ENCODE measurements at regions not wholly inside any gene's neighbourhood (a gene's known extent, or its start where the extent isn't known, plus 50 kb on each side); places are given as distances from the start of the nearest gene placed in this dataset.
"Not testable (repeated sequence)": the region's sequence is repeated elsewhere in the genome, so short reads cannot be mapped to it uniquely, and the experiment has no call there.

- no peak for DNase-seq
These were observed 467.1 kb upstream of the SPHKAP start for GRCh38 chr2:228648541-228648940.

GRCh38 chr2:228646061-228646460, 464.6 kb upstream of the SPHKAP start:
- DNase-seq: no peak

DNA sequence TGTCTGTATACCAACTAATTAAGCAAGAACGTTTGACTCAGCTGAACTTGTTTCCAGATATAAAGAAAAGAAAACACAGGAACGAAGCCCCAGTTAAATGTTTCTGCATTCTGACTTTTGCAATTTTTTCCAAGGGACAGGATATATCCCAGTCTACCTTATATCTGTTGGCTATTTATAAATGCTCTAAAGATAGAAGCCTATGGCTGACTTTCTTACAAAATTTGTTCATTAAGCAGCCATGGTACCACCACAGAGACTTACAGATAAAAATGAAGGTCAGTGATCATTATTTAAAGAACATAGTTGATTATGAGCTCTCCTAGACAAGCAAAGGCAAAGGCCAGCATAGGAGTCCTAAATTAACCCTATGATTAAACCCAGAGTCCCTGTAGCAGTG, 462.7 kb upstream of the SPHKAP start:
- DNase-seq: no peak

GRCh38 chr2:228642861-228643260, 461.4 kb upstream of the SPHKAP start:
- DNase-seq: no peak

DNA sequence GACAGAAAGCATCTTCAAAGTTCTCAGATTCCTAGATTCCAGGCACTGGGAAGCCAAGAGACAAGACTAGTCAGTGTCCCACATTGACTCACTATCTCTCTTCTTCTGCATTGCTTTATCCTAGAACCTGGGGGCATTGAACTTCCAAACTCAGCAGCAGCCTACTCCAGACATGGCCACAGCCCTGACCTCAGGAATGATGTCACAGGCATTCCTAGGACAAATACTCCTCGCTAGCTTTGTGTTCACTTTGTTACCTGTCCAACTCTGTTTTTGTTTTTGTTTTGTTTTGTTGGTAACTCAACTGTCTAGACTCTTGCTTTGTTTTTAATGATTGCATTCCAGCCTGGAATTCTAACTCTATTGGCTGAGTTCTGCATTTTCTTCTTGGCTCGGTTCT, 449.3 kb upstream of the SPHKAP start:
- no peak for DNase-seq

- no peak for DNase-seq
These were observed 447.8 kb upstream of the SPHKAP start for GRCh38 chr2:228629251-228629650.

DNA sequence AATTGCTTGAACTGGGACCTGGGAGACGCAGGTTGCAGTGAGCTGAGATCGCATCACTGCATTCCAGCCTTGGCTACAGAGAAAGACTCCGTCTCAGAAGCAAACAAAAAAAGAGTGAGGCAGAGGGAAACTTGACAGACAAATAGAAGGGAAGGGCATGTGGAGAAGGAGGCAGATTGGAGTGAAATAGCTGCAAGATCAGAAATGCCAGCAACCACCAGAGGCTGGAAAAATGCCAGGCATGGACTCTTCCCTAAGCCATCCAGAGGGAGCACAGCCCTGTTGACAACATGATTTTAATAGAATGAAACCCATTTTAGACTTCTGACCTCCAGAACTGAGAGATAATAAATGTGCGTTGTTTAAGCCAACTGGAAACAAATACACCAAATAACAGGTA, 447.2 kb upstream of the SPHKAP start:
- DNase-seq: no peak

- DNase-seq: no peak
These were observed 446.0 kb upstream of the SPHKAP start for GRCh38 chr2:228627510-228627909.

- DNase-seq: no peak
These were observed 444.0 kb upstream of the SPHKAP start for GRCh38 chr2:228625481-228625880.

DNA sequence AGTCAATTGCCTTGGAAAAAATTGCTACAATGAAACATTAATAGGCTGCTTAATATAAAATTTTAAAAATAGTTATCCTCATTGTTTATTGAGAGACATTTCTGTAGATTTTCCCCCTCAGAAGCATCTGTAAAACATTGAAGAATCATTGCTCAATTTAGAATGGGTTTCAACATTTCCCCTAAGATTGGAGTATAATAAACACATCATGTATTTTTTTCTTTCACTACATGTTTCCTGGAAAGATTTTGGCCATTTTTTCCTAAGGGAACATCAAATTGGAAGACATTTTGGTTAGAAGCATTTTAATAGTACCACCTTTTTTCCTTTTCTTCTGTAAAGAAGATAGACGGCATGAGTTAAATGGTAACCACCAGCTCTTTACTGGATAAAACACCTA, 443.2 kb upstream of the SPHKAP start:
- DNase-seq: no peak

- DNase-seq: no peak
These were observed 434.0 kb upstream of the SPHKAP start for GRCh38 chr2:228615496-228615895.

DNA sequence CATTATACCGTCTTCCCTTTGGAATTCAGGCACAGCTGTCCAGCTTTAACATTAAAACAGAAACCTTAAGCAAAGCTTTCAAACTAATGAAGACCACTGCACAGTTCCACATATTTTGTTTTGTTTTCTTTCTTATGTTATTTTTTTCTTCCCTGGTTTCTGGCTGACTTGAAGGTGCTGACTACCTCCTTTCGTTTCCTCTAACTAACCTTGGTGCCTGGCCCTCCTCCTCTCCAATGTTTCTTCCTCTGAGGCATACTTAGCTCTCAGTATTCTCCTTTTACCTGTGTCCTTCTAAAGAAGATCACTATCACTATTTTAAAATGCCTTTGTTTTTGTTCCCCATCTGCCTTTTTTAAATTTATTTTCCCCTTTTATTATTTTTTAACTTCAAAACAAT, 433.3 kb upstream of the SPHKAP start:
- DNase-seq: no peak

GRCh38 chr2:228613133-228613850, 431.8 kb upstream of the SPHKAP start:
- peak; percentile 52 for DNase-seq

DNA sequence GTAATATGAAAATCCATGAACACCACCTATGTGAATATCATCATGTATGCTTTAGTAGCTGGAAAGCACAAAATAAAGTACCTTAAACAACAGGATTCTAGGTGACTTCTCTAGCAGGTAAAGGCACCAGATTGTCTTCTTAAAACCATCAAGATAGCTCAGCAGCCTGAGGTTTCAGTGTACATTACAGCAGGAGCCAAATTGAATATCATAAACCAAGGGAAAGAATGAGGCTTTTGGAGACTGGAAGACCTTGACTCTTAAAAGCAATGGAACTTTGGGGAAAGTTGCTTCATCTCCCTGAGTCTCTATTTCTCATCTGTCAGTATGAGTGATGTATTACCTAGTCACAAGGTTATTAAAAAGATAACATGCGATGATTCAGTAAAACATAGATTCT, 429.7 kb upstream of the SPHKAP start:
- DNase-seq: no peak

DNA sequence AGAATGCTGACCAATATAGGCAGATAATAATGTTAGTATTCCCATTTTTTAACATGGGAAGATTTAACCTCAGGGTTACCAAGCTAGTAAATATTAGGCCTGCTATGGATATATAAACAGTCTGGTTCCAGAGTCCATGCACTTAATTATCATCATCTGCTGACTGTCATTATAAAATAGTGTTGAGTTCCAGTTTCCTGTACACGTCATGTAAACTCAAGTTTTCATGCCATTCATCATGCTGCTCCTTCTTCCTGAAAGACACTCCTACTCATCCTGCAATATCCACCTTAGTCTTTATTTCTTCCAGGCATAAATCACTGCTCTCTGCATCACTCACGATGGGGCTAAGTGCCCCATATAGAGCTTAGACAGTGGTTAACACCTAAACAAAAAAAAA, 420.8 kb upstream of the SPHKAP start:
- no peak for DNase-seq

DNA sequence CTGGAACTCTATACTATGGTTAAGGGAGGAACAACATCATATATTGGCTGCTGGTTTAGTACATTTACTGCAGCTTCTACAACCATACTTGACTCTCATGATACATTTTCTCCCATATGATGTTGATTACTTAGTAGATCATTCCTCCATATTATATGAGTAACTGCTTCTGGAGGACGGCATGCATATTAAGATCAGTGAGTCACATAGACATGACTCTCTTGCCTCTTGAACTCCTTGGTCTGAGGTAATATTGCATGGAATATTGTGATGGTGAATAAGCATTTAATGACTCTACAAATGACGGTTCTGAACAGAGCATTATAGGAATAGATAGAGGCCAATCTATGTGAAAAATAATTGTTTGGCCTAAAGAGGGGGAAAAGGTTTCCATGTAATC, 418.8 kb upstream of the SPHKAP start:
- no peak for DNase-seq

- no peak for DNase-seq
These were observed 418.3 kb upstream of the SPHKAP start for GRCh38 chr2:228599781-228600180.

- DNase-seq: no peak
These were observed 417.8 kb upstream of the SPHKAP start for GRCh38 chr2:228599297-228599696.

GRCh38 chr2:228597032-228597431, 415.5 kb upstream of the SPHKAP start:
- DNase-seq: no peak

- no peak for DNase-seq
These were observed 412.5 kb upstream of the SPHKAP start for GRCh38 chr2:228594012-228594411.

GRCh38 chr2:228592925-228593324, 411.4 kb upstream of the SPHKAP start:
- no peak for DNase-seq

DNA sequence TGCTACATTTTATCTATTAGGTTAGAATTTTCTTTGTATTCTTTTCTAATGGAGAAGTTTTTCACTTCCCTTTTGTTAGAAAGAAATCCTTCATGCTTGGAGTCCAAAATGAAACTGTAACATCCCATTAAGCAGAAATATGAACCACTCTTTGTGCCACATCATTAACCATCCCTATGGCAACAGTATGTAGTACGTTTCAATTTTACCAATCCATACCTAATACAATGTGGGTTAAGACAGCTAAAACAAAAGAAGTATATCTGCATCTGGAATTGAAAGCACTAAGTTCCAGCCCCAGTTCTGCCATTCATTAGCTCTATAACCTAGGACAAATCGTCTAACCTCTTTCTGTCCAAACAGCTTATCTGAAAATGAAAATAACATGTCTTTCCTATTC, 409.2 kb upstream of the SPHKAP start:
- DNase-seq: no peak

DNA sequence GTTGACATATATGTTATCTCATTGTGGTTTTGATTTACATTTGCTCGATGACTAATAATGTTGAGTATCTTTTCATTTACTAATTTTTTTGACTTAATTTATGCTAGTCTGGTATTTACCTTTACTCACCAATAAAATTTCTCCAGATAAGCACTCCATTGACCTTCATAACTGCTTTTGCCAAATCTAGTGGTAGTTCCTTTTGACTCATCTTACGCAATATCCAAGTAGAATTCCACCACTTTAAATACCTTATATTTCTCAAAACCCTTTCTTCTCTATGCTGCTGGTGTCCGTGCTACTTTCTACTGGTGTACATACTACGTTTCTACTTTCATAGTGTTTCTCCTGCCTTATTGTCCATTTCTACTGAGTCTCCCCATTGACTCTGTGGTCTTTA, 407.6 kb upstream of the SPHKAP start:
- DNase-seq: no peak

DNA sequence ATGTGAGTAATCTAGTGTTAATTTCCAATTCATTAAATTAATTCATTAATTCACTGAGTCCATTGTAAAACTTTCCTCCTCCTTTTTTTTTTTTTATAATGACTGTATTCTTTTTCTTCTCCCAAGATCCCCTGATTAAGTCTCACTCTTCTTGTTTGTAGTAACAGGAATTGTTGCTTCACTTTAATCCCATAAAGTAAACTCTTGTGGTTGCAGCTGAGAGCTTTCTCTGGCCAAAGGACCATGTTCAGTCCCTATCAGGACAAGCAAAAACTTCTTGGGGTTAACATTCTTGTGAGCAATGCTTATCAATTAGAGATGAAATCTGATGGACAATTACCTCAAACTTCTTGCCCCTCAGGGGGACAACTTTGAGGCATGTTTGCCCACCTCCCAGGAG, 400.2 kb upstream of the SPHKAP start:
- no peak for DNase-seq

DNA sequence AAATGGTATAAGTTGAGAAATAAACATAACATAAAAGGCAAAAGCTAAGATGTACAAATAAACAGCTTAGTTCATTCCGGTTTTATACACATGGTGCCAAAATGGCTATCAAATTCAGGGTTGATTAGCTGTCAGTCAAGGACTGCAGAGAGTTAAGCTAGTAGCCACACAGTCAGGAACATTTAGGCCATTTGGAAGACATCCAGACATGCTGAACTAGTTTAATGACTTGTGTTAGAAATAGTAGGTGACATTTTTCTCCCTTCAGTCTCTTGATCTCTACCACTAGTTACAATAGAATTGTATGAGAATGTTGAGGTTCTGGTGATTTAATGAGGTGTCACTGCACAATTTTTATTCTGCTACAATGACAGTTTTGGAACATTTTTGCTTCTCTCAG, 394.4 kb upstream of the SPHKAP start:
- DNase-seq: no peak

GRCh38 chr2:228568275-228568674, 386.8 kb upstream of the SPHKAP start:
- not testable (repeated sequence) for DNase-seq
